ENCODE measurements at regions not wholly inside any gene's neighbourhood (a gene's known extent, or its start where the extent isn't known, plus 50 kb on each side); places are given as distances from the start of the nearest gene placed in this dataset.

DNA sequence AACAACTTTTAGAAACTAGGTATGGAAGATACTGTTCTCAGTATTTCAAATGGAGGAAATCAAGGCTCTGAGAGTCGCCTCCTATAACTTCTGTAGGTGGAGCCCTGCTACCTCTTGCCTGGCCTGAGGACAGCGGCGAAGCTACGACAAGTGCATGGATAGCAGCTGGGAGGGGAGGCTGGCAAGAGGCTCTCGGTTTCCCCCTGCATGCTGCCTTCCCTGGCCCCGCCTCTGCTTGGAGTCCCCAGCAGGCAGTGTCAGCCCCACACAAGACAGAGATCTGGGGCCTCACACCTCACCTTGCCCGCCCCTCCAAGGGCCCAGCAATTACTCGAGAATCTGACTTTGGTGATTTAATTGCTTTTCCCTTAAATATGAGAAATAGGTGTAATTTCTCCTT lies 107.6 kb upstream of the POU3F3 start:
- intact Hi-C loops (cut with DNase I): no loop called here
- Histone ChIP-seq H3K4me3 (no peak overlapping the region), H3K4me1 (replicated peaks in 1 of 2) (no peaks in the 10 kb centered on the region), H3K27me3 (no peaks in the 10 kb centered on the region), H3K36me3 (replicated peaks in 1 of 2) (no peaks in the 10 kb centered on the region), H3K9me3 (replicated peaks in 1 of 3) (no peaks in the 10 kb centered on the region), H3K27ac (no peak overlapping the region)
- TF ChIP-seq POLR2A (IDR thresholded peaks at IDR 0.05): no peak
- TF ChIP-seq, protein P1, sequence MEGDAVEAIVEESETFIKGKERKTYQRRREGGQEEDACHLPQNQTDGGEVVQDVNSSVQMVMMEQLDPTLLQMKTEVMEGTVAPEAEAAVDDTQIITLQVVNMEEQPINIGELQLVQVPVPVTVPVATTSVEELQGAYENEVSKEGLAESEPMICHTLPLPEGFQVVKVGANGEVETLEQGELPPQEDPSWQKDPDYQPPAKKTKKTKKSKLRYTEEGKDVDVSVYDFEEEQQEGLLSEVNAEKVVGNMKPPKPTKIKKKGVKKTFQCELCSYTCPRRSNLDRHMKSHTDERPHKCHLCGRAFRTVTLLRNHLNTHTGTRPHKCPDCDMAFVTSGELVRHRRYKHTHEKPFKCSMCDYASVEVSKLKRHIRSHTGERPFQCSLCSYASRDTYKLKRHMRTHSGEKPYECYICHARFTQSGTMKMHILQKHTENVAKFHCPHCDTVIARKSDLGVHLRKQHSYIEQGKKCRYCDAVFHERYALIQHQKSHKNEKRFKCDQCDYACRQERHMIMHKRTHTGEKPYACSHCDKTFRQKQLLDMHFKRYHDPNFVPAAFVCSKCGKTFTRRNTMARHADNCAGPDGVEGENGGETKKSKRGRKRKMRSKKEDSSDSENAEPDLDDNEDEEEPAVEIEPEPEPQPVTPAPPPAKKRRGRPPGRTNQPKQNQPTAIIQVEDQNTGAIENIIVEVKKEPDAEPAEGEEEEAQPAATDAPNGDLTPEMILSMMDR (IDR thresholded peaks at IDR 0.05): no peak
- WGBS, 4 donors: 67 to 74% (median 69%) methylated on average over 8 of the region's 8 CpGs
- DNase-seq: no peak

DNA sequence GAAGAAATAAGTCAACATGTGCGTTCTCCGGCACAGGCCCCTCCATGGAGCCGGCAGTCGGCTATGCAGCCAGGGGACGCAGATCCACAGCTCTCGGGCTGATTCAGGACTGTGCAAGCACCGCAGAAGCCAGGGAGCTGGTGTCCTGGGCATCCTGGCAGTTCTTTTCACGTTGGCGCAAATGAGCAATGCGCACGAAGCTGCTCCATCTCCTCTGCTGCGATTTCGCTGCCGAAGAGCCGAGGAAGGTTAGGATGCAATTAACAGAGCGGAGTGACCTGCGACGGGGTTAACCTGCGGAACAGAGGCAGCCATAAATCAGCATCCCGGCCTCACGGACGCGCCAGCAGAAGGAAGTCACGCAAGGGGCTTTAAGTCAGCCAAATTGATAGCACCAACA lies 107.1 kb upstream of the POU3F3 start:
- Histone ChIP-seq H3K27me3 (no peaks in the 10 kb centered on the region), H3K27ac (no peak overlapping the region), H3K4me1 (replicated peaks in 1 of 2) (no peaks in the 10 kb centered on the region), H3K9me3 (replicated peaks in 1 of 3) (no peaks in the 10 kb centered on the region), H3K4me3 (no peak overlapping the region), H3K36me3 (replicated peaks in 1 of 2) (no peaks in the 10 kb centered on the region)
- intact Hi-C loops (cut with DNase I): no loop called here
- DNase-seq: no peak
- WGBS, 4 donors: 37 to 48% (median 46%) methylated on average over 16 to 24 of the region's 24 CpGs
- no peak for TF ChIP-seq POLR2A (IDR thresholded peaks at IDR 0.05)
- TF ChIP-seq, protein P1 (IDR thresholded peaks at IDR 0.05): no peak

DNA sequence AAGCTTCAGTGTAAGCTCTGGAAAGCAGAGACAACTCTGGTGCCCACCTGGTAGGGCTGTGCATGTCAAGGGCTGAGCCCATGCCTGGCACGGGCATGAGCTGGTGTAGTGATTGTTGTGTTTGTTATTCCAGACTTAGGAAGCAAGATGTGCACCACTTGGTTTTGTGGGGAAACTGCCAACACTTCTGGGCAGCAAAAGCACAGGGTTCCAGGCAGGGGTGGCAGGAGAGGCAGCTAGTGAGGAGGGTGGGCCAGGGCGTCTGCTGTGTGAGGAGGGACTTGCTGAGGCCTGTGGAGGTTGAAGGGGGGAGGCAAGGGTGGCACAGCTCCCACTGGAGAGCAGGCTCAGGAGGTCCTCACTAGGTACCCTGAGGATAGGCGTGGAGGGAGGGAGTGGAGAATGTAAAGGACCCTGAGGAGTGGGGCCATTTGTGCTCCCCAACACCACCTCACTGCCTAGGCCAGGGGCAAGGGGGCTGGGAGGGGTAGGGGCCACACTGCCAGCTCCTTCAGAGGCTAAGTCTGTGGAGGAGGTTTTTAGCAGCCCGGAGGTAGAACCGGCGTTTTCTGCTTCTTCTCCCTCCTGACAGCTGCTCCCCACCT lies 104.0 kb upstream of the POU3F3 start:
- H3K4me1 ChIP-seq (replicated peaks in 1 of 2): no peaks in the 10 kb centered on the region
- no peak overlapping the region for H3K27ac ChIP-seq
- no peaks in the 10 kb centered on the region for H3K9me3 ChIP-seq (replicated peaks in 1 of 3)
- no peaks in the 10 kb centered on the region for H3K36me3 ChIP-seq (replicated peaks in 1 of 2)
- intact Hi-C loops (cut with DNase I): no loop called here
- no peak overlapping the region for H3K4me3 ChIP-seq
- H3K27me3 ChIP-seq: no peaks in the 10 kb centered on the region
- DNase-seq: no peak
- 38 to 62% (median 53%) methylated on average over 6 of the region's 6 CpGs for WGBS, 4 donors
- TF ChIP-seq, protein P1 (IDR thresholded peaks at IDR 0.05): no peak
- no peak for TF ChIP-seq POLR2A (IDR thresholded peaks at IDR 0.05)

DNA sequence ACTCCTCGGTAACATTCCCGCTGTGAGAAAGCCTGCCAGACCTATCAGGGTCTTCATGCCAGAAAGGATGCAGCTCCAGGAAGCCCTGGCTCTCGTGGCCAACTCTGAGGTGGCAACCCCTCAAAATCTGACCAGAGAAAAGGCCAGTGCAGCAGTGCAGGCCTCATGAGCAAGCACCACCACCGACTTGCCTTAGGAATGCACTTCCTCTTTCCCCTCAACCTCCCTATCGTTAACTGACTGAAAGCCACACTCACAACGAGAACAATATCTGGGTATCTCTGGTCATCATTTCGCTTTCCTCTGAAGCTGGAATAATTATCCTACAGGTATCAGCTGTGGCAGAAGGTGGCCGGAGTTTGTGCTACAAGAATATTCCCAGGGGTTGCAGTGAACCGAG lies 101.4 kb upstream of the POU3F3 start:
- 54 to 70% (median 63%) methylated on average over 9 of the region's 9 CpGs for WGBS, 4 donors
- no peaks in the 10 kb centered on the region for H3K4me1 ChIP-seq (replicated peaks in 1 of 2)
- no peak for DNase-seq
- no peaks in the 10 kb centered on the region for H3K36me3 ChIP-seq (replicated peaks in 1 of 2)
- H3K4me3 ChIP-seq: no peak overlapping the region
- TF ChIP-seq, protein P1 (IDR thresholded peaks at IDR 0.05): no peak
- TF ChIP-seq POLR2A (IDR thresholded peaks at IDR 0.05): no peak
- no peaks in the 10 kb centered on the region for H3K9me3 ChIP-seq (replicated peaks in 1 of 3)
- intact Hi-C loops (cut with DNase I): no loop called here
- H3K27ac ChIP-seq: no peak overlapping the region
- no peaks in the 10 kb centered on the region for H3K27me3 ChIP-seq
